A673 (cell line): ENCODE measurements at regions not wholly inside any gene's neighbourhood (a gene's known extent, or its start where the extent isn't known, plus 50 kb on each side); places are given as distances from the start of the nearest gene placed in this dataset.

Experiments
- BruUV-seq: library from RNA; stranded (reverse); fragments of 400-500 nt; replicated peaks from 2 replicates; lab custom pipeline; 2021; lab: Mats Ljungman, UMichigan
- CTCF ChIA-PET: fragments of 300-600 bp; sonication (Branson Sonifier 250); formaldehyde crosslinking; loops from one replicate; lab custom pipeline; 2022; ENCODE audit warnings: antibody characterized with exemption; lab: Charles Lee
- POLR2A ChIA-PET: fragments of 300-600 bp; sonication (Branson Sonifier 250); formaldehyde crosslinking; loops from one replicate; lab custom pipeline; 2022; ENCODE audit warnings: antibody characterized with exemption; ENCODE audit not compliant: low non-redundant PET; lab: Charles Lee
- DNase-seq: peaks from one replicate; pipeline ENCODE4 v3.0.0-alpha.2; 2015; ENCODE audit warnings: low spot score
- H3K27ac ChIP-seq: fragments of 200-600 bp; sonication (generic); 2 replicates; pipeline ENCODE4 v1.5.1; 2016; ENCODE audit warnings: mixed run types, low read depth, mild to moderate bottlenecking, mixed read lengths, antibody characterized with exemption, low read length; ENCODE audit not compliant: poor library complexity, severe bottlenecking
- H3K27me3 ChIP-seq: fragments of 200-600 bp; sonication (generic); replicated peaks from 2 replicates; pipeline ENCODE4 v1.6.1; 2017; ENCODE audit warnings: mixed run types, low read depth, mild to moderate bottlenecking, mixed read lengths, antibody characterized with exemption, low read length; ENCODE audit not compliant: insufficient read depth, poor library complexity
- H3K36me3 ChIP-seq: fragments of 200-600 bp; sonication (generic); 2 replicates; pipeline ENCODE4 v1.6.1; 2016; ENCODE audit warnings: mixed run types, mild to moderate bottlenecking, mixed read lengths, antibody characterized with exemption, low read length; ENCODE audit not compliant: insufficient read depth, poor library complexity, severe bottlenecking
- H3K4me1 ChIP-seq: fragments of 200-600 bp; sonication (generic); 2 replicates; pipeline ENCODE4 v1.6.1; 2017; ENCODE audit warnings: mixed run types, mild to moderate bottlenecking, mixed read lengths, antibody characterized with exemption, low read length; ENCODE audit not compliant: insufficient read depth, poor library complexity, severe bottlenecking
- H3K4me3 ChIP-seq: fragments of 200-600 bp; sonication (generic); 2 replicates; pipeline ENCODE4 v1.5.1; 2016; ENCODE audit warnings: low read depth, mixed run types, mild to moderate bottlenecking, mixed read lengths, low read length; ENCODE audit not compliant: poor library complexity, severe bottlenecking
- H3K9me3 ChIP-seq: fragments of 200-600 bp; sonication (generic); 2 replicates; pipeline ENCODE4 v1.6.1; 2016; ENCODE audit warnings: mixed run types, low read depth, mild to moderate bottlenecking, mixed read lengths, antibody characterized with exemption, low read length; ENCODE audit not compliant: poor library complexity, severe bottlenecking
- CTCF ChIP-seq: fragments of 300-800, 200-600 bp; sonication (generic); conservative IDR thresholded peaks from 2 replicates; pipeline ENCODE4 v1.5.1; 2017; ENCODE audit warnings: low read depth, mild to moderate bottlenecking, antibody characterized with exemption, low read length, moderate library complexity, mixed read lengths
- EZH2 ChIP-seq: fragments of 200-600 bp; sonication (generic); IDR thresholded peaks from 2 replicates; pipeline ENCODE4 v1.6.1; 2017; ENCODE audit warnings: borderline replicate concordance, low read depth, mild to moderate bottlenecking, mixed read lengths, antibody characterized with exemption, low read length; ENCODE audit not compliant: poor library complexity, severe bottlenecking
- intact Hi-C: fragments of 100-400 bp; cut with micrococcal nuclease; formaldehyde crosslinking; loops from one replicate; pipeline ENCODE4 v1.10.0; 2022; ENCODE audit not compliant: unreplicated experiment

GRCh38 chr13:26459276-26460131 is 98.0 kb upstream of the WASF3 start:
- POLR2A ChIA-PET, result interaction anchor here (0.7 kb wide), 1 partner anchor 237 kb away, joined by 3 read pairs; no protein-coding TSS in a partner anchor
- TF ChIP-seq CTCF, result no peak
- TF ChIP-seq EZH2, result no peak
- H3K36me3 ChIP-seq, result no peaks in the 10 kb centered on the region
- peaks cover 4% of the 10 kb centered on the region for H3K27me3 ChIP-seq
- no peak for DNase-seq
- H3K9me3 ChIP-seq, result no peaks in the 10 kb centered on the region
- CTCF ChIA-PET, result no interaction called here
- no TSS peak for BruUV-seq
- intact Hi-C loops, result no loop called here
- no peak overlapping the region for H3K27ac ChIP-seq
- no peaks in the 10 kb centered on the region for H3K4me1 ChIP-seq
- no peak overlapping the region for H3K4me3 ChIP-seq

GRCh38 chr13:26460648-26461047 is 96.8 kb upstream of the WASF3 start:
- TF ChIP-seq CTCF (no peak), EZH2 (no peak)

GRCh38 chr13:26463296-26463695 is 94.2 kb upstream of the WASF3 start:
- Histone ChIP-seq H3K4me1 (no peaks in the 10 kb centered on the region), H3K27ac (no peak overlapping the region), H3K9me3 (no peaks in the 10 kb centered on the region), H3K36me3 (no peaks in the 10 kb centered on the region), H3K4me3 (no peak overlapping the region), H3K27me3 (peaks cover 4% of the 10 kb centered on the region)
- DNase-seq, result no peak
- no TSS peak for BruUV-seq
- TF ChIP-seq CTCF (no peak), EZH2 (no peak)
- CTCF ChIA-PET, result no interaction called here
- intact Hi-C loops, result no loop called here
- POLR2A ChIA-PET, result no interaction called here

More at GRCh38 chr13:26460648-26461047, 96.8 kb upstream of the WASF3 start:
- peaks cover 4% of the 10 kb centered on the region for H3K27me3 ChIP-seq
- no peak for DNase-seq
- no peaks in the 10 kb centered on the region for H3K4me1 ChIP-seq
- no peaks in the 10 kb centered on the region for H3K9me3 ChIP-seq
- CTCF ChIA-PET, result no interaction called here
- H3K27ac ChIP-seq, result no peak overlapping the region
- POLR2A ChIA-PET, result no interaction called here
- intact Hi-C loops, result no loop called here
- no peaks in the 10 kb centered on the region for H3K36me3 ChIP-seq
- BruUV-seq, result no TSS peak
- no peak overlapping the region for H3K4me3 ChIP-seq
